Trophoblast cell (in vitro differentiated cells and primary cell): ENCODE measurements at regions not wholly inside any gene's neighbourhood (a gene's known extent, or its start where the extent isn't known, plus 50 kb on each side); places are given as distances from the start of the nearest gene placed in this dataset.

Experiments used
- DNase-seq, 2 donors: peaks; one replicate each; pipeline ENCODE4 v3.0.0-alpha.2; 2016
- H2AFZ ChIP-seq: 2 replicates; pipeline ENCODE4 v1.6.1; 2013; ENCODE audit warnings: low read length, moderate library complexity, mild to moderate bottlenecking; ENCODE audit not compliant: insufficient read depth, poor library complexity
- H2AK5ac ChIP-seq: 2 replicates; pipeline ENCODE4 v1.6.1; 2013; ENCODE audit warnings: mild to moderate bottlenecking, low read length
- H2BK120ac ChIP-seq: 2 replicates; pipeline ENCODE4 v1.6.1; 2013; ENCODE audit warnings: low read length, mild to moderate bottlenecking, moderate library complexity; ENCODE audit not compliant: insufficient read depth, poor library complexity
- H2BK12ac ChIP-seq: 2 replicates; pipeline ENCODE4 v1.6.1; 2013; ENCODE audit warnings: mild to moderate bottlenecking, low read length, moderate library complexity
- H2BK5ac ChIP-seq: 2 replicates; pipeline ENCODE4 v1.6.1; 2013; ENCODE audit warnings: low read length, low read depth, moderate library complexity, mild to moderate bottlenecking; ENCODE audit not compliant: poor library complexity
- H3K14ac ChIP-seq: 2 replicates; pipeline ENCODE4 v1.6.1; 2013; ENCODE audit warnings: mild to moderate bottlenecking, low read length
- H3K18ac ChIP-seq: 2 replicates; pipeline ENCODE4 v1.6.1; 2013; ENCODE audit warnings: mild to moderate bottlenecking, low read length
- H3K23ac ChIP-seq: 2 replicates; pipeline ENCODE4 v1.6.1; 2013; ENCODE audit warnings: low read length
- H3K27ac ChIP-seq: 2 replicates; pipeline ENCODE4 v1.5.1; 2013; ENCODE audit warnings: low read depth, mild to moderate bottlenecking, inconsistent platforms, low read length, moderate library complexity
- H3K27me3 ChIP-seq: 2 replicates; pipeline ENCODE4 v1.6.1; 2013; ENCODE audit warnings: inconsistent platforms, mild to moderate bottlenecking, low read length, moderate library complexity; ENCODE audit not compliant: insufficient read depth
- H3K36me3 ChIP-seq, 2 experiments: 1 replicate in 1 of 2; 2 replicates in 1 of 2; pipeline ENCODE4 v1.6.1; 2013; ENCODE audit warnings: low read length in 2 of 2, mild to moderate bottlenecking in 2 of 2, moderate library complexity in 1 of 2; ENCODE audit not compliant: insufficient read depth in 2 of 2, control insufficient read depth in 1 of 2
- H3K4ac ChIP-seq: 2 replicates; pipeline ENCODE4 v1.6.1; 2013; ENCODE audit warnings: low read depth, mild to moderate bottlenecking, low read length, moderate library complexity
- H3K4me1 ChIP-seq, 2 experiments: 1 replicate in 1 of 2; 2 replicates in 1 of 2; pipeline ENCODE4 v1.6.1; 2013; ENCODE audit warnings: low read length in 2 of 2, mild to moderate bottlenecking in 2 of 2, moderate library complexity in 1 of 2; ENCODE audit not compliant: insufficient read depth in 2 of 2, control insufficient read depth in 1 of 2
- H3K4me2 ChIP-seq: 2 replicates; pipeline ENCODE4 v1.6.1; 2013; ENCODE audit warnings: inconsistent platforms, mild to moderate bottlenecking, low read length, moderate library complexity
- H3K4me3 ChIP-seq: 2 replicates; pipeline ENCODE4 v1.5.1; 2013; ENCODE audit warnings: mild to moderate bottlenecking, low read depth, low read length, inconsistent platforms
- H3K79me1 ChIP-seq: one replicate; pipeline ENCODE4 v1.6.1; 2013; ENCODE audit warnings: low read length
- H3K79me2 ChIP-seq: 2 replicates; pipeline ENCODE4 v1.6.1; 2013; ENCODE audit warnings: low read length, mild to moderate bottlenecking; ENCODE audit not compliant: control insufficient read depth, insufficient read depth, poor library complexity
- H3K9ac ChIP-seq: 2 replicates; pipeline ENCODE4 v1.6.1; 2013; ENCODE audit warnings: mild to moderate bottlenecking, low read length
- H3K9me3 ChIP-seq: 2 replicates; pipeline ENCODE4 v1.6.1; 2013; ENCODE audit warnings: low read depth, mild to moderate bottlenecking, control low read depth, inconsistent platforms, low read length; ENCODE audit not compliant: insufficient read depth
- H4K12ac ChIP-seq: 2 replicates; pipeline ENCODE4 v1.6.1; 2013; ENCODE audit warnings: low read depth, mild to moderate bottlenecking, low read length, moderate library complexity
- H4K8ac ChIP-seq: 2 replicates; pipeline ENCODE4 v1.6.1; 2013; ENCODE audit warnings: low read depth, mild to moderate bottlenecking, low read length, moderate library complexity
- H4K91ac ChIP-seq: one replicate; pipeline ENCODE4 v1.6.1; 2013; ENCODE audit warnings: low read depth, mild to moderate bottlenecking, low read length, moderate library complexity
- WGBS: extraction: QIAGEN DNeasy Blood & Tissue Kit; methylation state at CpG from one replicate; pipeline ENCODE4 v1.1.7; 2013; ENCODE audit warnings: missing lambda C conversion rate; ENCODE audit not compliant: insufficient read length, insufficient coverage; ENCODE audit errors: extremely low coverage; 5-methylcytosine and 5-hydroxymethylcytosine counted together

DNA sequence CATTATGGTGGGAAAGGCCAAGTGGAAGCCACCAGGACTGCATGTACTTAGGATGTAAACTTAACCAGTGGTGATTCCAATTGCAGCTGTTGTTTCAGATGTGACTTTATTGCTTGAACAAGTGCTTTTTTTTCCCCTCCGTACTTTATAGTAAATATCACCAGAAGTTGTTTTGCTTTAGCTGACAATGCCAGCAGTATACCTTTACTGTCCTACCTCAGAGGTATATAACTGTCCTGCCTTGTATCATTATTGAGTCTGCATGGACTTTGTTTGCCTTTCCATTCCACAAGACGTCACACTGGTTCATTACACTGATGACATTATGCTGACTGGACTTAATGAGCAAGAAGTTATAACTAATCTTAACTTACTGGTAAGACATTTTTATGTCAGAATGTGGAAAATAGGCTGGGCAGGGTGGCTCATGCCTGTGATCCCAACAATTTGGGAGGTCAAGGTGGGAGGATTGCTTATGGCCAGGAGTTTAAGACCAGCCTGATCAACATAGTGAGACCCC is 77.1 kb upstream of the RAB18 start:
- Histone ChIP-seq H3K4me3 (no peak overlapping the region), H4K12ac (no peak overlapping the region), H4K8ac (no peak overlapping the region), H3K79me2 (no peaks in the 10 kb centered on the region), H3K9me3 (no peaks in the 10 kb centered on the region), H3K9ac (no peak overlapping the region), H3K18ac (no peak overlapping the region), H4K91ac (no peak overlapping the region), H3K4me1 (no peaks in the 10 kb centered on the region), H2BK5ac (no peak overlapping the region), H3K14ac (no peak overlapping the region), H3K27ac (no peak overlapping the region), H2BK120ac (no peak overlapping the region), H3K27me3 (no peaks in the 10 kb centered on the region), H3K4ac (no peak overlapping the region), H3K36me3 (no peaks in the 10 kb centered on the region), H2BK12ac (no peak overlapping the region), H2AFZ (no peak overlapping the region), H3K4me2 (no peak overlapping the region), H2AK5ac (no peak overlapping the region), H3K23ac (no peak overlapping the region), H3K79me1 (no peaks in the 10 kb centered on the region)
- WGBS = no CpG with 5 or more reads among the region's 2 CpGs
- DNase-seq = no peak

GRCh38 chr10:27413831-27414348 is 90.2 kb upstream of the RAB18 start:
- Histone ChIP-seq H3K4me2 (no peak overlapping the region), H4K91ac (no peak overlapping the region), H4K12ac (no peak overlapping the region), H2BK12ac (no peak overlapping the region), H3K9me3 (no peaks in the 10 kb centered on the region), H3K23ac (no peak overlapping the region), H2AFZ (no peak overlapping the region), H3K79me2 (no peaks in the 10 kb centered on the region), H3K9ac (no peak overlapping the region), H4K8ac (no peak overlapping the region), H3K27ac (no peak overlapping the region), H3K4me1 (no peaks in the 10 kb centered on the region), H3K18ac (no peak overlapping the region), H3K79me1 (no peaks in the 10 kb centered on the region), H2AK5ac (no peak overlapping the region), H2BK120ac (no peak overlapping the region), H3K36me3 (no peaks in the 10 kb centered on the region), H3K4ac (no peak overlapping the region), H2BK5ac (no peak overlapping the region), H3K27me3 (no peaks in the 10 kb centered on the region), H3K4me3 (no peak overlapping the region), H3K14ac (no peak overlapping the region)
- WGBS = no CpG with 5 or more reads among the region's 34 CpGs
- DNase-seq = no peak

- no peaks in the 10 kb centered on the region for H3K4me1 ChIP-seq
- no peak overlapping the region for H4K12ac ChIP-seq
- no peaks in the 10 kb centered on the region for H3K79me2 ChIP-seq
- no peak overlapping the region for H2AFZ ChIP-seq
- H4K8ac ChIP-seq = no peak overlapping the region
- H3K18ac ChIP-seq = no peak overlapping the region
- no peak overlapping the region for H4K91ac ChIP-seq
- no peak overlapping the region for H3K4me2 ChIP-seq
- WGBS = no CpG with 5 or more reads among the region's 28 CpGs
- H3K23ac ChIP-seq = no peak overlapping the region
- H3K9ac ChIP-seq = no peak overlapping the region
- H3K27me3 ChIP-seq = no peaks in the 10 kb centered on the region
- H3K79me1 ChIP-seq = no peaks in the 10 kb centered on the region
- no peak overlapping the region for H2BK120ac ChIP-seq
- DNase-seq = no peak
- H3K4ac ChIP-seq = no peak overlapping the region
- no peak overlapping the region for H3K4me3 ChIP-seq
- H2AK5ac ChIP-seq = no peak overlapping the region
- no peaks in the 10 kb centered on the region for H3K9me3 ChIP-seq
- H3K36me3 ChIP-seq = no peaks in the 10 kb centered on the region
- H2BK5ac ChIP-seq = no peak overlapping the region
- no peak overlapping the region for H3K27ac ChIP-seq
- no peak overlapping the region for H3K14ac ChIP-seq
- no peak overlapping the region for H2BK12ac ChIP-seq
Measured at GRCh38 chr10:27413387-27413786, 90.7 kb upstream of the RAB18 start.

DNA sequence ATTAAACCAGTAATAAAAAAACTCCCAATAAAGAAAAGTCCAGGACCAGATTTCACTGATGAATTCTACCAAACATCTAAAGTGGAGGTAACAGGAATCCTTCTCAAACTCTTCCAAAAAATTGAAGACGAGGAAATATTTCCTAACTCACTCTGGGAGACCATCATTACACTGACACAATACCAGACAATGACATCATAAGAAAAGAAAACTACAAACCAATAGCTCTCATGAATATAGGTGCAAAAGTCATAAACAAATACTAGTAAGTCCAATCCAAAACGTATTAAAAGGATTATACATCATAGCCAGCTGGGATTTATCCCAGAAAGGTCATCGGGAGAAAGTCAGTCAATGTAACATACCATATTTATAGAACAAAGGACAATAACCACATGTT is 94.0 kb upstream of the RAB18 start:
- Histone ChIP-seq H3K27ac (no peak overlapping the region), H2AK5ac (no peak overlapping the region), H3K4me3 (no peak overlapping the region), H3K14ac (no peak overlapping the region), H2BK5ac (no peak overlapping the region), H3K18ac (no peak overlapping the region), H4K91ac (no peak overlapping the region), H4K8ac (no peak overlapping the region), H4K12ac (no peak overlapping the region), H3K79me2 (no peaks in the 10 kb centered on the region), H2BK12ac (no peak overlapping the region), H3K4ac (no peak overlapping the region), H3K23ac (no peak overlapping the region), H3K4me2 (no peak overlapping the region), H3K36me3 (no peaks in the 10 kb centered on the region), H3K9ac (no peak overlapping the region), H3K9me3 (no peaks in the 10 kb centered on the region), H2BK120ac (no peak overlapping the region), H3K79me1 (no peaks in the 10 kb centered on the region), H3K27me3 (no peaks in the 10 kb centered on the region), H2AFZ (no peak overlapping the region), H3K4me1 (no peaks in the 10 kb centered on the region)
- no CpG with 5 or more reads among the region's 3 CpGs for WGBS
- no peak for DNase-seq
